ENCODE measurements at regions not wholly inside any gene's neighbourhood (a gene's known extent, or its start where the extent isn't known, plus 50 kb on each side); places are given as distances from the start of the nearest gene placed in this dataset.

GRCh38 chr10:45095286-45095685 is 94.6 kb downstream of the ZNF22 start:
- TF ChIP-seq FOXP2 (optimal IDR thresholded peaks at IDR 0.05; ENCODE audit: borderline replicate concordance, extremely low read depth, extremely low read length, insufficient read depth) (no peak), TAF1 (IDR thresholded peaks at IDR 0.05; ENCODE audit: borderline replicate concordance, insufficient read depth, low read length) (no peak), REST (IDR thresholded peaks at IDR 0.05; ENCODE audit: insufficient read depth in 1 of 2, low read depth in 2 of 2, low read length in 2 of 2) (no peak), SIN3A (IDR thresholded peaks at IDR 0.05; ENCODE audit: borderline replicate concordance, insufficient read depth, low read length) (no peak), POLR2AphosphoS5 (IDR thresholded peaks at IDR 0.05; ENCODE audit: low read depth, low read length) (no peak)

GRCh38 chr10:45096001-45096400 is 95.3 kb downstream of the ZNF22 start:
- TF ChIP-seq FOXP2 (optimal IDR thresholded peaks at IDR 0.05; ENCODE audit: borderline replicate concordance, extremely low read depth, extremely low read length, insufficient read depth) (no peak), SIN3A (IDR thresholded peaks at IDR 0.05; ENCODE audit: borderline replicate concordance, insufficient read depth, low read length) (no peak), REST (IDR thresholded peaks at IDR 0.05; ENCODE audit: insufficient read depth in 1 of 2, low read depth in 2 of 2, low read length in 2 of 2) (no peak), TAF1 (IDR thresholded peaks at IDR 0.05; ENCODE audit: borderline replicate concordance, insufficient read depth, low read length) (no peak), POLR2AphosphoS5 (IDR thresholded peaks at IDR 0.05; ENCODE audit: low read depth, low read length) (no peak)

GRCh38 chr10:45100429-45100828 is 99.7 kb downstream of the ZNF22 start:
- TF ChIP-seq FOXP2 (optimal IDR thresholded peaks at IDR 0.05; ENCODE audit: borderline replicate concordance, extremely low read depth, extremely low read length, insufficient read depth) (no peak), SIN3A (IDR thresholded peaks at IDR 0.05; ENCODE audit: borderline replicate concordance, insufficient read depth, low read length) (no peak)

- no peak for TF ChIP-seq POLR2AphosphoS5 (IDR thresholded peaks at IDR 0.05; ENCODE audit: low read depth, low read length)
- TF ChIP-seq TAF1 (IDR thresholded peaks at IDR 0.05; ENCODE audit: borderline replicate concordance, insufficient read depth, low read length), result no peak
- TF ChIP-seq FOXP2 (optimal IDR thresholded peaks at IDR 0.05; ENCODE audit: borderline replicate concordance, extremely low read depth, extremely low read length, insufficient read depth), result no peak
- no peak for TF ChIP-seq SIN3A (IDR thresholded peaks at IDR 0.05; ENCODE audit: borderline replicate concordance, insufficient read depth, low read length)
These were observed 104.0 kb downstream of the ZNF22 start for GRCh38 chr10:45104674-45105073.

- no peak for TF ChIP-seq POLR2AphosphoS5 (IDR thresholded peaks at IDR 0.05; ENCODE audit: low read depth, low read length)
- no peak for TF ChIP-seq SIN3A (IDR thresholded peaks at IDR 0.05; ENCODE audit: borderline replicate concordance, insufficient read depth, low read length)
- TF ChIP-seq TAF1 (IDR thresholded peaks at IDR 0.05; ENCODE audit: borderline replicate concordance, insufficient read depth, low read length), result no peak
- TF ChIP-seq REST (IDR thresholded peaks at IDR 0.05; ENCODE audit: insufficient read depth in 1 of 2, low read depth in 2 of 2, low read length in 2 of 2), result no peak
- TF ChIP-seq FOXP2 (optimal IDR thresholded peaks at IDR 0.05; ENCODE audit: borderline replicate concordance, extremely low read depth, extremely low read length, insufficient read depth), result no peak
These were observed 105.6 kb downstream of the ZNF22 start for GRCh38 chr10:45106236-45106856.

GRCh38 chr10:45111509-45111908 is 110.8 kb downstream of the ZNF22 start:
- no peak for TF ChIP-seq TAF1 (IDR thresholded peaks at IDR 0.05; ENCODE audit: borderline replicate concordance, insufficient read depth, low read length)
- no peak for TF ChIP-seq SIN3A (IDR thresholded peaks at IDR 0.05; ENCODE audit: borderline replicate concordance, insufficient read depth, low read length)
- TF ChIP-seq POLR2AphosphoS5 (IDR thresholded peaks at IDR 0.05; ENCODE audit: low read depth, low read length), result no peak
- no peak for TF ChIP-seq FOXP2 (optimal IDR thresholded peaks at IDR 0.05; ENCODE audit: borderline replicate concordance, extremely low read depth, extremely low read length, insufficient read depth)
- TF ChIP-seq REST (IDR thresholded peaks at IDR 0.05; ENCODE audit: insufficient read depth in 1 of 2, low read depth in 2 of 2, low read length in 2 of 2), result no peak
